ENCODE measurements at regions not wholly inside any gene's neighbourhood (a gene's known extent, or its start where the extent isn't known, plus 50 kb on each side); places are given as distances from the start of the nearest gene placed in this dataset.

GRCh38 chr9:108166519-108166918 lies 677.0 kb upstream of the KLF4 start:
- TF ChIP-seq, protein P1, sequence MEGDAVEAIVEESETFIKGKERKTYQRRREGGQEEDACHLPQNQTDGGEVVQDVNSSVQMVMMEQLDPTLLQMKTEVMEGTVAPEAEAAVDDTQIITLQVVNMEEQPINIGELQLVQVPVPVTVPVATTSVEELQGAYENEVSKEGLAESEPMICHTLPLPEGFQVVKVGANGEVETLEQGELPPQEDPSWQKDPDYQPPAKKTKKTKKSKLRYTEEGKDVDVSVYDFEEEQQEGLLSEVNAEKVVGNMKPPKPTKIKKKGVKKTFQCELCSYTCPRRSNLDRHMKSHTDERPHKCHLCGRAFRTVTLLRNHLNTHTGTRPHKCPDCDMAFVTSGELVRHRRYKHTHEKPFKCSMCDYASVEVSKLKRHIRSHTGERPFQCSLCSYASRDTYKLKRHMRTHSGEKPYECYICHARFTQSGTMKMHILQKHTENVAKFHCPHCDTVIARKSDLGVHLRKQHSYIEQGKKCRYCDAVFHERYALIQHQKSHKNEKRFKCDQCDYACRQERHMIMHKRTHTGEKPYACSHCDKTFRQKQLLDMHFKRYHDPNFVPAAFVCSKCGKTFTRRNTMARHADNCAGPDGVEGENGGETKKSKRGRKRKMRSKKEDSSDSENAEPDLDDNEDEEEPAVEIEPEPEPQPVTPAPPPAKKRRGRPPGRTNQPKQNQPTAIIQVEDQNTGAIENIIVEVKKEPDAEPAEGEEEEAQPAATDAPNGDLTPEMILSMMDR (IDR thresholded peaks at IDR 0.05; ENCODE audit: low read depth, low read length) = no peak
- TF ChIP-seq POLR2A (IDR thresholded peaks at IDR 0.05; ENCODE audit: extremely low read depth, insufficient read length) (no peak), MAX (IDR thresholded peaks at IDR 0.05; ENCODE audit: low read depth, low read length) (no peak), MYC (IDR thresholded peaks at IDR 0.05; ENCODE audit: low read depth, low read length) (no peak)
